ENCODE measurements at regions not wholly inside any gene's neighbourhood (a gene's known extent, or its start where the extent isn't known, plus 50 kb on each side); places are given as distances from the start of the nearest gene placed in this dataset.

DNA sequence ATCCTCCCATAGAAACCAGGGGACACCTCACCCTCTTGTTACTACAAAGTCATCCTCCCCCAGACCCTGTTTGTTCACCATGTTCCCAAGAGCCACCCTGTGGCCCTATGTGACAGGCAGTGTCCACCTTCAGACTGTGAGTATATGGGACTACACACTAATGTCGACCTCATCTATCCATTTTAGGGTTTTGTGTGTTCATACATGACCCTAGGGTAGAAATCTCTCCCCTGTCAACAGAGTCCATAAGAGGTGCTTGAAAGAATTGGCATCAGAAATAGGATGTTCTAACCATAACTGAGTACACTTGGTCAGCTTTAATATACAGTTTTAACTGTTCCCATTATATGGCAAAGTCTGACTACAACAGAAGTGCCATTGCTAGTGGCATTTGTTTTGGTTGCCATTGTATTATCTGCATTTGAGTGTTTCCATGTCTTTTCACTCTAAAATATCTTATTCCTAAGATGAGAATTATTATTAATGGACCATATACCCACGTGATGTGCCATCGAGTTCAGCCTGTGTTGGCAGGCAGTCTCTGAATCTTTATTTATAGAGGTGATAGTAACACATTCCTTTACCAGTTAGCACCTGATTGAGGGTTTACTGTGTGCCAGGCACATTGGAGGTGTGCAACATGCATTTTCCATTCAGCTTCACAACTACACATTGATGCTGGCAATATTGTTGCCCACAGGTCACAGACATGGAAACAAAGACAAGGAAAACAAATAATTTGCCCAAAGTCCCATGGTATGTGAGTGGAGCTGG is 590.6 kb upstream of the IGFBP3 start:
- TF ChIP-seq MXI1 (IDR thresholded peaks at IDR 0.05; ENCODE audit: borderline replicate concordance, low read depth, low read length) (no peak), POLR2A (IDR thresholded peaks at IDR 0.05; ENCODE audit: low read depth, low read length) (no peak), CHD1 (IDR thresholded peaks at IDR 0.05; ENCODE audit: low read depth, low read length) (no peak), RCOR1 (IDR thresholded peaks at IDR 0.05; ENCODE audit: insufficient replicate concordance, low read length) (no peak), CEBPB (IDR thresholded peaks at IDR 0.05; ENCODE audit: low read depth, low read length) (no peak), RAD21 (IDR thresholded peaks at IDR 0.05; ENCODE audit: low read length) (no peak), SMC3 (IDR thresholded peaks at IDR 0.05; ENCODE audit: low read depth, low read length) (no peak), FOS (IDR thresholded peaks at IDR 0.05; ENCODE audit: low read depth, low read length) (no peak), BHLHE40 (IDR thresholded peaks at IDR 0.05; ENCODE audit: low read depth, low read length) (no peak), RFX5 (IDR thresholded peaks at IDR 0.05; ENCODE audit: low read depth, low read length) (no peak)
- TF ChIP-seq, protein P1, sequence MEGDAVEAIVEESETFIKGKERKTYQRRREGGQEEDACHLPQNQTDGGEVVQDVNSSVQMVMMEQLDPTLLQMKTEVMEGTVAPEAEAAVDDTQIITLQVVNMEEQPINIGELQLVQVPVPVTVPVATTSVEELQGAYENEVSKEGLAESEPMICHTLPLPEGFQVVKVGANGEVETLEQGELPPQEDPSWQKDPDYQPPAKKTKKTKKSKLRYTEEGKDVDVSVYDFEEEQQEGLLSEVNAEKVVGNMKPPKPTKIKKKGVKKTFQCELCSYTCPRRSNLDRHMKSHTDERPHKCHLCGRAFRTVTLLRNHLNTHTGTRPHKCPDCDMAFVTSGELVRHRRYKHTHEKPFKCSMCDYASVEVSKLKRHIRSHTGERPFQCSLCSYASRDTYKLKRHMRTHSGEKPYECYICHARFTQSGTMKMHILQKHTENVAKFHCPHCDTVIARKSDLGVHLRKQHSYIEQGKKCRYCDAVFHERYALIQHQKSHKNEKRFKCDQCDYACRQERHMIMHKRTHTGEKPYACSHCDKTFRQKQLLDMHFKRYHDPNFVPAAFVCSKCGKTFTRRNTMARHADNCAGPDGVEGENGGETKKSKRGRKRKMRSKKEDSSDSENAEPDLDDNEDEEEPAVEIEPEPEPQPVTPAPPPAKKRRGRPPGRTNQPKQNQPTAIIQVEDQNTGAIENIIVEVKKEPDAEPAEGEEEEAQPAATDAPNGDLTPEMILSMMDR (conservative IDR thresholded peaks at IDR 0.05; ENCODE audit: low read depth, low read length) = no peak
- TF ChIP-seq, protein P2, sequence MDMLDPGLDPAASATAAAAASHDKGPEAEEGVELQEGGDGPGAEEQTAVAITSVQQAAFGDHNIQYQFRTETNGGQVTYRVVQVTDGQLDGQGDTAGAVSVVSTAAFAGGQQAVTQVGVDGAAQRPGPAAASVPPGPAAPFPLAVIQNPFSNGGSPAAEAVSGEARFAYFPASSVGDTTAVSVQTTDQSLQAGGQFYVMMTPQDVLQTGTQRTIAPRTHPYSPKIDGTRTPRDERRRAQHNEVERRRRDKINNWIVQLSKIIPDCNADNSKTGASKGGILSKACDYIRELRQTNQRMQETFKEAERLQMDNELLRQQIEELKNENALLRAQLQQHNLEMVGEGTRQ (IDR thresholded peaks at IDR 0.05; ENCODE audit: low read depth, low read length) = no peak
- TF ChIP-seq, protein P3, sequence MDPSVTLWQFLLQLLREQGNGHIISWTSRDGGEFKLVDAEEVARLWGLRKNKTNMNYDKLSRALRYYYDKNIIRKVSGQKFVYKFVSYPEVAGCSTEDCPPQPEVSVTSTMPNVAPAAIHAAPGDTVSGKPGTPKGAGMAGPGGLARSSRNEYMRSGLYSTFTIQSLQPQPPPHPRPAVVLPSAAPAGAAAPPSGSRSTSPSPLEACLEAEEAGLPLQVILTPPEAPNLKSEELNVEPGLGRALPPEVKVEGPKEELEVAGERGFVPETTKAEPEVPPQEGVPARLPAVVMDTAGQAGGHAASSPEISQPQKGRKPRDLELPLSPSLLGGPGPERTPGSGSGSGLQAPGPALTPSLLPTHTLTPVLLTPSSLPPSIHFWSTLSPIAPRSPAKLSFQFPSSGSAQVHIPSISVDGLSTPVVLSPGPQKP (IDR thresholded peaks at IDR 0.05; ENCODE audit: borderline replicate concordance, low read depth, low read length) = no peak

Data from IMR-90 (cell line).